Glomerular endothelial cell (primary cell): ENCODE measurements at regions not wholly inside any gene's neighbourhood (a gene's known extent, or its start where the extent isn't known, plus 50 kb on each side); places are given as distances from the start of the nearest gene placed in this dataset.
"Not testable (repeated sequence)": the region's sequence is repeated elsewhere in the genome, so short reads cannot be mapped to it uniquely, and the experiment has no call there.

Source experiments
- DNase-seq: peaks from one replicate; pipeline ENCODE4 v3.0.0-alpha.2; 2011; ENCODE audit warnings: low read depth, low spot score; ENCODE audit errors: extremely low read depth

DNA sequence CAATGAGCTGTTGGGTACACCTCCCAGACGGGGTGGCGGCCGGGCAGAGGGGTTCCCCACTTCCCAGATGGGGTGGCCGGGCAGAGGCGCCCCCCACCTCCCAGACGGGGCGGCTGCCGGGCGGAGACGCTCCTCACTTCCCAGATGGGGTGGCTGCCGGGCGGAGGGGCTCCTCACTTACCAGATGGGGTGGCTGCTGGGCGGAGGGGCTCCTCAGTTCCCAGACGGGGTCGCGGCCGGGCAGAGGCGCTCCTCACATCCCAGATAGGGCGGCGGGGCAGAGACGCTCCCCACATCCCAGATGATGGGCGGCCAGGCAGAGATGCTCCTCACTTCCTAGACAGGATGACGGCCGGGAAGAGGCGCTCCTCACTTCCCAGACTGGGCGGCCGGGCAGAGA is 185.1 kb downstream of the UTRN start:
- not testable (repeated sequence) for DNase-seq

DNA sequence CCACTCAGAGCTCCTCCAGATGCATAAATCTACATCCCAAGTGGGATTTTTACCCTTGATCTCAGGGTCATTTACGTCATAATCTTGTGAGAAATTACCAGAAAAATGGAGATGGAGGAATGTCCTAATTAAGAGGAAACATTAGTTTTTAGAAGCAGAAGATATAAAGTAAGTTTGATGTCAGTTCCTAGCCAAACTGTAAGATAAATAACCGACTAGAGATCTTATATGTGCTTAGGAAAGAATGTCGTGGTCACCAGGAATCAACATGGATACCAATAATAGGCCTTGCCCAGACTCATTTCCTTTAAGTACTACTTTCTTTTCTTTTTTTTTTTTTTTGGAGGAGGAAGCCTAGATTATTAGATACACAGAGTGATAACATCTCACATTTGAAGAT is 186.9 kb downstream of the UTRN start:
- no peak for DNase-seq

DNA sequence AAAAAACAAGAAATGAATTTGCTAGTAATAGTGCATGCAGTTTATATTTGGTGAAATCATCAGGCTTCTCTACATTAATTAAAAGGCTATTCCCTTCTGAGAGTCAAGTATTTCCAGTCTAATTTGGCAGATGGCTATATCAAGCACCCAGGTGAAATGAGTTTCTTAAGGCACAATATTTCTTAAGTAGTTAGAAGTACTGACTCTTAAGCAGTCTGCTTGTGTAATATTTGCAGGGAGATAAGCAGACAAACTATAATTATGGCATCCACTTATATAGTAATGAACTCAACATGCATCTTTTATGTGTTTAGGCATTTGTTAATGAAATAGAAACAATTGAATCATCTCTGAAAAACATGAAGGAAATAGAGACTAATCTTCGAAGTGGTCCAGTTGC is 189.2 kb downstream of the UTRN start:
- DNase-seq, result no peak

DNA sequence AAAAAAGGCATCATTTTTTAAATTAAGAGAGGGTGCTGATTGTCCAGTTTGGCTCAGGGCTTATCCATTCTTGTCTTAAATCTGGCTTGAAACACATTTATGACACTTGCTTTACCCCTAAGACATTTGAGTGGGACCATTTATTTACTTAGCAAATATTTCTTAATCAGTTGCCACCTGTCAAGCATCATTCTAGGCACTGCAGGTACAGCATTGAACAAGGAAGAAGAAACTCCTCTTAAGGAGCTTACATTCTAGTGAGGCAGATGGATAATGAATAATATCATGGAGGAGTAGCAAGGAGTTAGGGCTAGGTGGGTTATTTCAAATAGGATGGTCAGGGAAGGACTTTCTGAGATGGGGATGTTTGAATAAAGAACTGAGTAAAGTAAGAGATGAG is 189.8 kb downstream of the UTRN start:
- DNase-seq, result no peak

DNA sequence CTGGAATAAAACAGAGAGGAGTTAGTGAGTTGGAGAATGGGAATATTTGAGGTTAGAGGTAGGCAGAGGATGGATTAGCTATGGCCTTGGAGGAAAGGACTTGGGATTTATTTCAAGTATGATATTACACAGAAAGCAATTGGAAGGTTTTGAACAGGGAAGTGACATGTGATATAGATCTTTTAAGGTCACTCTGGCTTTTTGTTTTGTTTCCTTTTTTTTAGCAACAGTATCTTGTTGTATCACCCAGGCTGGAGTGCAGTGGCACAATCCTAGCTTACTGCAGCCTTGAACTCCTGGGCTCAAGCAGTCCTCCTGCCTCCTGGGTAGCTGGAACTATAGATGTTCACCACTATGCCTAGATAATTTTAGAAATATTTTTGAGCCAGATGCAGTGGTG is 190.3 kb downstream of the UTRN start:
- DNase-seq, result no peak

DNA sequence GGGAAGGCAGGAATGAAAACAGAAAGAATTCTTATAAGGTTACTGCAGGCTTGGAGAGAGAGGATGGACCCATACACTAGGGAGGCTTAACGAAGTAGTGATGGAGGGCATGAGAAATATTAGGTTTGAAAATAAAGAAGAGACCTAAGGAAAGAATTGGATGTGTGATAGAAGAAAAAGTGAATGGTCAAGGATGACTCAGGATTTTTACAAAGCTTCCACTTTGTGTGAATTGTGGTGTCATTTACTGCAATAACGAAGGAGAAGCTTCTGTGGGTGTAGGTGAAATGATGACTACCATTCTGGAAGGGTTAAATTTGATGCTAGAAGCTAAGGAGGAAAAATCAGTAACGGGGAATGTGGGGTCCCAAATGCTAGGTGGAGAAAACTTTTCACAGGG is 191.2 kb downstream of the UTRN start:
- DNase-seq, result no peak

DNA sequence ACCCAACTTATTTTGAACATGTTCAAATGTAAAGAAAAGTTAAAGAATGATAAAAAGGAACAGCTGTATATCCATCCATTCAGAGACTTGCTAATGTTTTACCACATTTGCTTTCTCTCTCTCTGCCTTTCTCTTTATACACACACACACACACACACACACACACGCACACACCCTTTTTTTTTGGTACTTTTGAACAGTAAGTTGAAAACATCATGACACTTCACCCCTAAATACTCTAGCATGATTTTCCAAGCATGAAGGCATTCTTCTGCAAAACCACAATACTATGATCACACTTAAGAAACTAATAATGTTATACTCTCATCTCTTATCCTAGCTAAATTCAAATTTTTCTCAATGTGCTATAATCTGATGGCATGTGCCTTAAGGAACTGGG is 192.3 kb downstream of the UTRN start:
- DNase-seq, result no peak

DNA sequence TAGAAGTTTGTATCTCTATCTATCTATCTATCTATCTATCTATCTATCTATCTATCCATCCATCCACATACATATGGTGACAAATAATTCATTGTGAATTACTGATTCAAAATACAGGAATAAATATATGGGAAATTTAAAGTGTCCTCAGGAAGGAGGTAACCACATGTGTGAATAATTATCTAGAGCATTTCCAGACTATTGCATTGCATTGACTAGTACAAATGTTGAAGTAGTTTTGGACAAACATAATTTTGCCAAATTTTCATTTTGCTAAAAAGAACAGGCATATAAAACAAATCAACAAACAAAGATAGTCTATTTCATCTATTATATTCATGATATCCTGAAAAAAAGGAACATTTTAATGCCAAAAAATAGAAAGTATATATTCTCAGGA is 192.7 kb downstream of the UTRN start:
- DNase-seq, result no peak

DNA sequence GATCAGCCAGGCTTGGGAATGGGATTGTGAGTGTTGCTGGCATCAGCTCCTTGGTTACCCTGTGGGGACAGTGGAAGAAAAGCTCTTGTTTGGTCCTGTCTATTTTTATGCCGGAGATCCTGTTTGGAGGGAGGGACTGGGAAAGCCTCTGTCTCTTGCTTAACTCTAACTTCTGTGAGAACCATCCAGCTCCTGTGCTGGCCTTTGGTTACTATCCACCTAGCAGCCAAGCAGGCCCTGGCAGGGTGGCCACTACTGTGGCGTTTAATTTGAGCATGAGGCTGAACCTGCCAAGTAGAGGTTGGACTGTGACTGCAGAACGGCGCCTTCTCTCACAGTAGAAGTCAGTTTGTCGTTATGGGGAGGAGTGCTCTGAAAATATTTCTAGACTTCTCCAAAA is 193.3 kb downstream of the UTRN start:
- DNase-seq, result no peak

DNA sequence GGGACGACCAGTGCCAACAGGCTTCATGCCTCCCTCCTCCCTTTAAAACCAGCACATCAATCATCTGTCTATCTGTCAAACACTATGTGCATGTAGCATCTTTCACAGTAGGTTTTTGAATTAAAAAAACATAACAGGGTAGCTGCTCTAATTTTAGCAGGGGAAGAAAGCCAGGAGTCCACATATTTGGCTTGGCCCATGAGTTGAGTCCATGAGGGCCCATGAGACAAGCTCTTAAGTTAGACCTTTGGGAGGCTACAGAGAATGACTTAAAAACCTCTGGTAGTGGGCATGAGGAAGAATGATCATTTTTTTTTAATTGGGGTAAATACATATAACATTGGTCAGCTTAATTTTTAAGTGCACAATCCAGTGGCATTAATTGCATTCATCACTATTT is 194.9 kb downstream of the UTRN start:
- no peak for DNase-seq

DNA sequence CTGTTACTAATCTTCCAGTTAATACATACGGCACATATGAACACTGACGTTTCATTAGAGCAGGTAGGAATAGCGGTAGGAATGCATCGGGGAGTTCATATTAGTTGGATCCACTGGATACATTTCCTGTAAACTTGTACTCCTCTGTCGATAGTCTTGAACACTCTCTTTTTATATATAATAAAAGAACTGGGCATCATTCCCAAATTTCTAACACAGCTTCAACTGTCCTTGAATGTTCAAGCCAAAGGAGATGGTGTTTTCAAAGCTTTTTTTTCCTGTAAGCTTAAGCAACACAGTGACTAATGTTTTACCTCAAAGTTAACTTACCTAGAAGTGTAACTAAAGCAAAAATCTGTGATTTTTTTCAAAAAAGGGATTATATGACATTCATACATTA is 195.3 kb downstream of the UTRN start:
- no peak for DNase-seq

DNA sequence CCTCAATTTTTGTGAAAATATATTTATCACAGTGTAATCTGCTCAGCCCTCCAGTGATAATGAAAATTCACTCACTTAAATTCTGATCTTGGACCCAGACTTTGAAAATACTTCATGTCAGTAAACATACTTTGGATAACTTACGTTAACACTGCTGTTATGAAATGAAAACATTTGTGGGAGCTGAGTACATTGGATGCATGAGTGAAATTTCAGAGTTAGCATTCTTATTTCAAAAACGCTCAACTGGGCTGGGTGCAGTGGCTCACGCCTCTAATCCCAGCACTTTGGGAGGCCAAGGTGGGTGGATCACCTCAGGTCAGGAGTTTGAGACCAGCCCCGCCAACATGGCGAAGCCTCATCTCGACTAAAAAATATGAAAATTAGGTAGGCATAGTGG is 196.4 kb downstream of the UTRN start:
- no peak for DNase-seq

DNA sequence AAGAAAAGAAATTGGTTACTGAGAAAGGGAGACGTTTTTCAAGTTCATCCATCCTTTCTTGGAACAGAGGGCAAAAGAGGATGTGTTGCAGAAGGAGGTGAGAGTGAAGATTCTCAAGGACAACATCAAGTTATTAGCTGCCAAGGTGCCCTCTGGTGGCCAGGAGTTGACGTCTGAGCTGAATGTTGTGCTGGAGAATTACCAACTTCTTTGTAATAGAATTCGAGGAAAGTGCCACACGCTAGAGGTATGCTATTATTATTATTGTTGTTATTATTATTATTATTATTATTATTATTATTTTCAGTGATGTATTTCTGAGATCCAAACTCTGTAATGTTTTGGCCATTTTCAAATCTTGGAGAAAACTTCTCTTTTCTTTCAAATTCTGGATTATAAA is 197.0 kb downstream of the UTRN start:
- peak; percentile 22 for DNase-seq

DNA sequence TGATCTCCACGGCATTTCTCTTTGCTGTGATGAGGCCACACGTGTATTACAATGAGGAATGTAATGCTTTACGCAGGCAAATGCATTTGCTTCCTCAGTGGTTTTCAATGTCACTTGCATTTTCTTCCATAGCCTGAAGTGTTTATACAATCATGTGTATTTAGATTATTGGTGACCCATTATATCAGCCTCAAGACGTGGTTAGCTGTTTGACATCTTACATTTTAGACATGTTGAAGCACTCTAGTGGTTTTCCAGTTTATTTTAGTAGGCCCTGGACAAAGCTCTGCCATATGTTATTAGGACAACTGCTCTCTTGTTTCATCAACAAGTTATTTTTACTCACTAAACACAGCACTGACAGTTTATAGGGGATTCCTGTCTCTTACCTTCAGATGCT is 200.4 kb downstream of the UTRN start:
- no peak for DNase-seq

DNA sequence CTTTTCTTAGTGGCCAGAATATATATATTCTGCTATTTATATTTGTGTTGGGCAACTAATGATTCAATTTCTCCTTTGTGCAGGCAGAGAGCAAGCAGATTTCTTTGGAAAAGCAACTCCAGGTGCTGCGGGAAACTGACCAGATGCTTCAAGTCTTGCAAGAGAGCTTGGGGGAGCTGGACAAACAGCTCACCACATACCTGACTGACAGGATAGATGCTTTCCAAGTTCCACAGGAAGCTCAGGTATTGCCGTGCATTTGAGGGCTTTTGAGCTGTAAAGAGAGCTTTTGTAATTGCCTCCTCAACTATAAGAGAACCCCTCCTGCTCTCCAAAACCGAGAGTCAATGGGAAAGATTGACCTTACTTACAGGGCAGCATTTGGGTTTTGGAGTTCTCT is 203.5 kb downstream of the UTRN start:
- DNase-seq, result no peak

DNA sequence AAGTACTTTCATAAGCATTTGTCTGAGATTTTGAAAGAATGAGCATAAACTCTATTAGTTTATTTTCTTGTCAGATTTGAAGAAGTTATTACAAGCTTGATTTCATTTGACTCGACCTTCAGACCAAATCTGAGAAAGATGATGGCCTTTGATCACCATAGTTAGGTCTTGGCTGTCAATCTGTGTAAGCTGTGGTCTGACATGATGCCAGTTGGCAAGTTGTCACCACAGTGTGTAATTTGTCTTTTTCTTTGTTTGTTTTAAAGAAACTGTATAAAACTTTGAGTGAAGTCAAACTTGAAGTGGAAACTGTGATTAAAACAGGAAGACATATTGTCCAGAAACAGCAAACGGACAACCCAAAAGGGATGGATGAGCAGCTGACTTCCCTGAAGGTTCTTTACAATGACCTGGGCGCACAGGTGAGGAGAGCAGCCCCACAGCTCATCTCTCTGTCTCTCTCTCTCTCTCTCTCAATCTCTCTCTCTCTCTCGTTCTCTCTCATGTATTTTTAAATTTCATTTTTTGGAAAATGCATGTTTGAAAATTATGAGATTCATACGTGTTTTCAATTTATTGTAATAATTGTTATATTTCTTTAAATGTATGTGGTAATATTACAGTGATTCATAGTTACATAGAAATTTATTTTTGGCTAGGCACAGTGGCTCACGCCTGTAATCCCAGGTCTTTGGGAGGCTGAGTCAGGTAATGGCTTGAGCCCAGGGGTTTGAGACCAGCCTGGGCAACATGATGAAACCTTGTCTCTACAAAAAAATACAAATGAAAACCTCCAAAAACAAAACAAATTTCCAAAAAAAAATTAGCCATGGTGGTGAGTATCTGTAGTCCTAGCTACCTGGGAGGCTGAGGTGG is 208.1 kb downstream of the UTRN start:
- no peak for DNase-seq

DNA sequence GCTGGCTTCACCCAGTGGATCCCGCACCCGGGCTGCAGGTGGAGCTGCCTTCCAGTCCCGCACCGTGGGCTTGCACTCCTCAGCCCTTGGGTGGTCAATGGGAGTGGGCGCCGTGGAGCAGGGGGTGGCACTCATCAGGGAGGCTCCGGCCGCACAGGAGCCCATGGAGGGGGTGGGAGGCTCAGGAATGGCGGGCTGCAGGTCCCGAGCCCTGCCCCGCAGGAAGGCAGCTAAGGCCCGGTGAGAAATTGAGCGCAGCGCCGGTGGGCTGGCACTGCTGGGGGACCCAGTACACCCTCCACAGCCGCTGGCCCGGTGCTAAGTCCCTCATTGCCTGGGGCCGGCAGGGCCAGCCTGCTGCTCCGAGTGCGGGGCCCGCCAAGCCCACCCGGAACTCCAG is 209.9 kb downstream of the UTRN start:
- DNase-seq, result not testable (repeated sequence)

DNA sequence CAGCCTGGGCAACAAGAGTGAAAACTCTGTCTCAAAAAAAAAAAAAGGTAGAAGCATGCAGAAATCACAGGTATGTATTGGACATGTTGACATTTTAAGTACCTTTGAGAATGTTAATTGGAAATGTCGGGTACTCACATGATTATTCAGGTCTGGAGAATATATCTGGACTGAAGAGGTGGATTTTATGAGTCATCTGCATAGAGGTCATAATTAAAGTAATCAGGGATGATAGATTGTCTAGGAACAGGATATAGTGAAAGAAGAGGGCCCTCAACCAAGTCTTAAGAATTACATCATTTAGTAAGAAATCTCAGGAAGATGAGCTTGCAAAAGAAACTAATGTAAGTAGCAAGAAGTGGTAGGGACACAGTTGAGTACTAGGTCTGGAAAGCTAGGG is 212.5 kb downstream of the UTRN start:
- DNase-seq, result no peak

DNA sequence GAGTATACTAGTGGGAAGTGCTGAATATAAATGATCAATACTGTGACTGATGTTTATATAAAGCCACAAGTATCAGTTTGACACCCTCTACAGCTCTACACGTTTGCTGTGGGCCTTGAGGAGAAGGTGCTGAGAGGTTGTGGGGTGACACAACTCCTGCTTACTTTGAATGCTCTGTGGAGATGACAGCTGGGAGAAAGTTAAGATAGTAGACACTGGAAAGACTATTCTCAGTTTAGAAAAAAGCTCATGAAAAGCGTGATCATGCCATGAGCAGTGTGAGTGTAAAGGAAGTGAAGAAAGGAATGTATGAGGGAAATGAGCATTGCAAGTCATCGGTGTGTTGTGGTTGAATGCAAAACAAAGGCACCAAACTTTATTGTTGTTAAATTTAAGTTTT is 215.8 kb downstream of the UTRN start:
- no peak for DNase-seq

DNA sequence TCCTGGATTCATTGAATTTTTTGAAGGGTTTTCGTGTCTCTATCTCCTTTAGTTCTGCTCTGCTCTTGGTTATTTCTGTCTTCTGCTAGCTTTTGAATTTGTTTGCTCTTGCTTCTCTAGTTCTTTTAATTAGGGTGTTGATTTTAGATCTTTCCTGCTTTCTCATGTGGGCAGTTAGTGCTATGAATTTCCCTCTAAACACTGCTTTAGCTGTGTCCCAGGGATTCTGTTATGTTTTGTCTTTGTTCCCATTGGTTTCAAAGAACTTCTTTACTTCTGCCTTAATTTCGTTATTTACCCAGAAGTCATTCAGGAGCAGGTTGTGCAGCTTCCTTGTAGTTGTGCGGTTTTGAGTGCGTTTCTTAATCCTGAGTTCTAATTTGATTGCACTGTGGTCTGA is 220.1 kb downstream of the UTRN start:
- DNase-seq, result not testable (repeated sequence)

DNA sequence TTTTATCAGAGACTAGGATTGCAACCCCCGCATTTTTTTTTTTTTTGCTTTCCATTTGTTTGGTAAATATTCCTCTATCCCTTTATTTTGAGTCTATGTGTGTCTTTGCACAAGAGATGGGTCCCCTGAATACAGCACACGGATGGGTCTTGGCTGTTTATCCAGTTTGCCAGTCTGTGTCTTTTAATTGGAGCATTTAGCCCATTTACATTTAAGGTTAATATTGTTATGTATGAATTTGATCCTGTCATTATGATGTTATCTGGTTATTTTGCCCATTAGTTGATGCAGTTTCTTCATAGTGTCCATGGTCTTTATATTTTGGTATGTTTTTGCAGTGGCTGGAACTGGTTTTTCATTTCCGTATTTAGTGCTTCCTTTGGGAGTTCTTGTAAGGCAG is 220.9 kb downstream of the UTRN start:
- not testable (repeated sequence) for DNase-seq

DNA sequence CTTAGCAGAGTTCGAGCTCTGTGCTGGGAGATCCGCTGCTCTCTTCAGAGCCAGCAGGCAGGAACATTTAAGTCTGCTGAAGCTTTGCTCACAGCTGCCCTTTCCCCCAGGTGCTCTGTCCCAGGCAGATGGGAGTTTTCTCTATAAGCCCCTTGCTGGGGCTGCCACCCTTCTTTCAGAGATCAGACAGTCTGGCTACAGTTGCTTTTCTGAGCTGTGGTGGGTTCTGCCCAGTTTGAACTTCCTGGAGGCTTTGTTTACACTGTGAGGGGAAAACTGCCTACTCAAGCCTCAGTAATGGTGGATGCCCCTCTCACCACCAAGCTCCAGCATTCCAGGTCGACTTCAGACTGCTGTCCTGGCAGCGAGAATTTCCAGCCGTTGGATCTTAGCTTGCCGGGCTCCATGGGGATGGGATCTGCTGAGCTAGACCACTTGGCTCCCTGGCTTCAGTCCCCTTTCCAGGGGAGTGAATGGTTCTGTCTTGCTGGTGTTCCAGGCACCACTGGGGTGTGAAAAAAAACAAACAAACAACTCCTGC is 222.7 kb downstream of the UTRN start:
- DNase-seq, result not testable (repeated sequence)

DNA sequence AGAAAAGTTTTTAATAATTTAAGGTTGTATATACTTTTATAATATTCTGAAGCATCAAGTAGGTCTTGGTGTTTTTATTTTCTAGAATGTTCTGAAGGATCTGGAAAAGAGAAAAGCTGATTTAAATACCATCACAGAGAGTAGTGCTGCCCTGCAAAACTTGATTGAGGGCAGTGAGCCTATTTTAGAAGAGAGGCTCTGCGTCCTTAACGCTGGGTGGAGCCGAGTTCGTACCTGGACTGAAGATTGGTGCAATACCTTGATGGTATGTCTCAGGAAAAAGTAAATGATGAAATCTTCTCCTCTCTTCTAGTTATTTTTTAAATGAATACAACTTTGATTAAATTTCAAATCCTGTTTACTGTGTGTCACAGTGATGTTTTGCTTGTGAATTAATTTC is 225.7 kb downstream of the UTRN start:
- DNase-seq, result no peak
